GM21381 (cell line): ENCODE measurements at regions not wholly inside any gene's neighbourhood (a gene's known extent, or its start where the extent isn't known, plus 50 kb on each side); places are given as distances from the start of the nearest gene placed in this dataset.
"Not testable (repeated sequence)": the region's sequence is repeated elsewhere in the genome, so short reads cannot be mapped to it uniquely, and the experiment has no call there.

ENCODE experiments used
- ATAC-seq: cut with Tn5 transposase; IDR thresholded peaks from one replicate; pipeline ENCODE4 v1.9.1; 2021; ENCODE audit warnings: mild to moderate bottlenecking, moderate library complexity; ENCODE audit not compliant: unreplicated experiment

GRCh38 chr4:163077680-163078079 lies 89.0 kb downstream of the NAF1 start:
- ATAC-seq, result no peak

- no peak for ATAC-seq
Measured at GRCh38 chr4:163072222-163072621, 94.5 kb downstream of the NAF1 start.

GRCh38 chr4:163071308-163071707 lies 95.4 kb downstream of the NAF1 start:
- ATAC-seq, result no peak

- no peak for ATAC-seq
Measured at GRCh38 chr4:163070023-163070422, 96.7 kb downstream of the NAF1 start.

- no peak for ATAC-seq
Measured at GRCh38 chr4:163063891-163064290, 102.8 kb downstream of the NAF1 start.

- peak; percentile 79 for ATAC-seq
Measured at GRCh38 chr4:163048447-163048846, 118.2 kb downstream of the NAF1 start.

- ATAC-seq, result peak; percentile 57
Measured at GRCh38 chr4:163042306-163042705, 124.4 kb downstream of the NAF1 start.

- no peak for ATAC-seq
Measured at GRCh38 chr4:163017135-163017534, 149.6 kb downstream of the NAF1 start.

- ATAC-seq, result no peak
Measured at GRCh38 chr4:163012816-163013215, 153.9 kb downstream of the NAF1 start.

GRCh38 chr4:163003979-163004378 lies 162.7 kb downstream of the NAF1 start:
- ATAC-seq, result no peak

GRCh38 chr4:162988530-162988929 lies 178.2 kb downstream of the NAF1 start:
- no peak for ATAC-seq

GRCh38 chr4:162985131-162985530 lies 181.6 kb downstream of the NAF1 start:
- no peak for ATAC-seq

- no peak for ATAC-seq
Measured at GRCh38 chr4:162984621-162985020, 182.1 kb downstream of the NAF1 start.

GRCh38 chr4:162981823-162982222 lies 184.9 kb downstream of the NAF1 start:
- ATAC-seq, result no peak

GRCh38 chr4:162978398-162978797 lies 188.3 kb downstream of the NAF1 start:
- no peak for ATAC-seq

- ATAC-seq, result no peak
Measured at GRCh38 chr4:162977788-162978187, 188.9 kb downstream of the NAF1 start.

- no peak for ATAC-seq
Measured at GRCh38 chr4:162972661-162973330, 193.9 kb downstream of the NAF1 start.

GRCh38 chr4:162969194-162969593 lies 197.5 kb downstream of the NAF1 start:
- no peak for ATAC-seq

- ATAC-seq, result not testable (repeated sequence)
Measured at GRCh38 chr4:162965978-162966377, 200.7 kb downstream of the NAF1 start.

GRCh38 chr4:162959046-162959445 lies 207.6 kb downstream of the NAF1 start:
- peak; percentile 61 for ATAC-seq

- ATAC-seq, result no peak
Measured at GRCh38 chr4:162957521-162958143, 209.1 kb downstream of the NAF1 start.

GRCh38 chr4:162954976-162955375 lies 211.7 kb downstream of the NAF1 start:
- ATAC-seq, result no peak

GRCh38 chr4:162952232-162952631 lies 214.5 kb downstream of the NAF1 start:
- ATAC-seq, result no peak
